ENCODE measurements at regions not wholly inside any gene's neighbourhood (a gene's known extent, or its start where the extent isn't known, plus 50 kb on each side); places are given as distances from the start of the nearest gene placed in this dataset.

- no peak for TF ChIP-seq ZC3H10 (CRISPR knock-in tag; IDR thresholded peaks at IDR 0.05)
- no peak for TF ChIP-seq ZNF70 (CRISPR knock-in tag; IDR thresholded peaks at IDR 0.05)
- no peak for TF ChIP-seq ZFP30 (CRISPR knock-in tag; IDR thresholded peaks at IDR 0.05)
- TF ChIP-seq, protein P1, sequence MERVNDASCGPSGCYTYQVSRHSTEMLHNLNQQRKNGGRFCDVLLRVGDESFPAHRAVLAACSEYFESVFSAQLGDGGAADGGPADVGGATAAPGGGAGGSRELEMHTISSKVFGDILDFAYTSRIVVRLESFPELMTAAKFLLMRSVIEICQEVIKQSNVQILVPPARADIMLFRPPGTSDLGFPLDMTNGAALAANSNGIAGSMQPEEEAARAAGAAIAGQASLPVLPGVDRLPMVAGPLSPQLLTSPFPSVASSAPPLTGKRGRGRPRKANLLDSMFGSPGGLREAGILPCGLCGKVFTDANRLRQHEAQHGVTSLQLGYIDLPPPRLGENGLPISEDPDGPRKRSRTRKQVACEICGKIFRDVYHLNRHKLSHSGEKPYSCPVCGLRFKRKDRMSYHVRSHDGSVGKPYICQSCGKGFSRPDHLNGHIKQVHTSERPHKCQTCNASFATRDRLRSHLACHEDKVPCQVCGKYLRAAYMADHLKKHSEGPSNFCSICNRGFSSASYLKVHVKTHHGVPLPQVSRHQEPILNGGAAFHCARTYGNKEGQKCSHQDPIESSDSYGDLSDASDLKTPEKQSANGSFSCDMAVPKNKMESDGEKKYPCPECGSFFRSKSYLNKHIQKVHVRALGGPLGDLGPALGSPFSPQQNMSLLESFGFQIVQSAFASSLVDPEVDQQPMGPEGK (CRISPR knock-in tag; IDR thresholded peaks at IDR 0.05; ENCODE audit: borderline replicate concordance): no peak
- no peak for TF ChIP-seq ESRRG (CRISPR knock-in tag; IDR thresholded peaks at IDR 0.05)
- TF ChIP-seq RARB (CRISPR knock-in tag; IDR thresholded peaks at IDR 0.05): no peak
- no peak for TF ChIP-seq GLIS3 (CRISPR knock-in tag; IDR thresholded peaks at IDR 0.05)
- TF ChIP-seq, protein P2, sequence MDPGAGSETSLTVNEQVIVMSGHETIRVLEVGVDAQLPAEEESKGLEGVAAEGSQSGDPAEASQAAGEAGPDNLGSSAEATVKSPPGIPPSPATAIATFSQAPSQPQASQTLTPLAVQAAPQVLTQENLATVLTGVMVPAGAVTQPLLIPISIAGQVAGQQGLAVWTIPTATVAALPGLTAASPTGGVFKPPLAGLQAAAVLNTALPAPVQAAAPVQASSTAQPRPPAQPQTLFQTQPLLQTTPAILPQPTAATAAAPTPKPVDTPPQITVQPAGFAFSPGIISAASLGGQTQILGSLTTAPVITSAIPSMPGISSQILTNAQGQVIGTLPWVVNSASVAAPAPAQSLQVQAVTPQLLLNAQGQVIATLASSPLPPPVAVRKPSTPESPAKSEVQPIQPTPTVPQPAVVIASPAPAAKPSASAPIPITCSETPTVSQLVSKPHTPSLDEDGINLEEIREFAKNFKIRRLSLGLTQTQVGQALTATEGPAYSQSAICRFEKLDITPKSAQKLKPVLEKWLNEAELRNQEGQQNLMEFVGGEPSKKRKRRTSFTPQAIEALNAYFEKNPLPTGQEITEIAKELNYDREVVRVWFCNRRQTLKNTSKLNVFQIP (CRISPR knock-in tag; IDR thresholded peaks at IDR 0.05; ENCODE audit: borderline replicate concordance, low read depth): no peak
- TF ChIP-seq SNAI2 (CRISPR knock-in tag; IDR thresholded peaks at IDR 0.05): no peak
- no peak for TF ChIP-seq ZNF565 (CRISPR knock-in tag; conservative IDR thresholded peaks at IDR 0.05; ENCODE audit: low read depth)
- TF ChIP-seq ARNTL (CRISPR knock-in tag; IDR thresholded peaks at IDR 0.05; ENCODE audit: borderline replicate concordance, low read depth): no peak
- TF ChIP-seq, protein P3, sequence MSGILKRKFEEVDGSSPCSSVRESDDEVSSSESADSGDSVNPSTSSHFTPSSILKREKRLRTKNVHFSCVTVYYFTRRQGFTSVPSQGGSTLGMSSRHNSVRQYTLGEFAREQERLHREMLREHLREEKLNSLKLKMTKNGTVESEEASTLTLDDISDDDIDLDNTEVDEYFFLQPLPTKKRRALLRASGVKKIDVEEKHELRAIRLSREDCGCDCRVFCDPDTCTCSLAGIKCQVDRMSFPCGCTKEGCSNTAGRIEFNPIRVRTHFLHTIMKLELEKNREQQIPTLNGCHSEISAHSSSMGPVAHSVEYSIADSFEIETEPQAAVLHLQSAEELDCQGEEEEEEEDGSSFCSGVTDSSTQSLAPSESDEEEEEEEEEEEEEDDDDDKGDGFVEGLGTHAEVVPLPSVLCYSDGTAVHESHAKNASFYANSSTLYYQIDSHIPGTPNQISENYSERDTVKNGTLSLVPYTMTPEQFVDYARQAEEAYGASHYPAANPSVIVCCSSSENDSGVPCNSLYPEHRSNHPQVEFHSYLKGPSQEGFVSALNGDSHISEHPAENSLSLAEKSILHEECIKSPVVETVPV (CRISPR knock-in tag; IDR thresholded peaks at IDR 0.05): no peak
These were observed 453.3 kb downstream of the TXNL1 start for GRCh38 chr18:56185126-56185525.

Data from SK-N-SH treated with all-trans-retinoic acid at 6 μM for 48 hours (cell line).